HUDEP-2 (cell line): ENCODE measurements at regions not wholly inside any gene's neighbourhood (a gene's known extent, or its start where the extent isn't known, plus 50 kb on each side); places are given as distances from the start of the nearest gene placed in this dataset.
"Not testable (repeated sequence)": the region's sequence is repeated elsewhere in the genome, so short reads cannot be mapped to it uniquely, and the experiment has no call there.

ENCODE experiments used
- DNase-seq, 76 experiments: peaks; one replicate each; lab custom pipeline; 2025; ENCODE audit not compliant: unreplicated experiment in 76 of 76; lab: John Stamatoyannopoulos, UW

DNA sequence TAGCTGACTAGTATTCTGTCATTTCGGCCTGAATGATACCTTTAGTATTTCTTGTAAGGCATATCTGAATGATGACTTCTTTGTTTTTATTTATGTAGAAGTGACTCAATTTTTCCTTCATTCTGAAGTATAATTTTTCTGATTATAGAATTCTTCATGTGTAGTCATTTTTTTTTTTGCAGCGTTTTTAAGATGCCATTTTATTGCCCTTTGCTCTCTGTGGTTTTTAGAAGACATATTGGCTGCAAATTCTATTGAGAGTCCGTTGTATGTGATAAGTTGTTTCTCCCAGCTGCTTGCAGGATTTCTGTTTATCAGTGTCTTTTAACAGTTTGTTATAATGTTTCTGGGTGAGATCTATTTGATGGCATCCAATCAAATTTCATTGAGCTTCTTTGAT, 1224.8 kb downstream of the JRKL start:
- no peak for DNase-seq

DNA sequence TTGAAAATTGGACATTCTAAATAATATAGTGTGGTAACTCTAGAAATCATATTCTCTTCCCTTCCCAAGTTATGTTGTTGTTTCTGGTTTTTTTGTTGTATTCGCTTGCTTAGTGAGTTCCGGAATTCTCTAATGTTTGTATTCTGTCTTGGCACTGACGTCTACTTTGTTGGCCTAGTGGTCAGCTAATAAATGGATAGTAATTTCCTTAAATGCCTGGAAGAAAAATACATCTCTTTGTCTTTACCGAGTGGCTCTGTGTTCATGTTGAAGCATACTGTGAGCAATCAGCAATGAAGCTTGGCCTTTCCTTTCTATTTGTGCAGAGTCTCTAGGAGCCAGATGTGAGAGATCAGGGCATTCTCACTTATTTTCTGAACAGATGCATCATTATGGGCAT, 1225.7 kb downstream of the JRKL start:
- no peak for DNase-seq

DNA sequence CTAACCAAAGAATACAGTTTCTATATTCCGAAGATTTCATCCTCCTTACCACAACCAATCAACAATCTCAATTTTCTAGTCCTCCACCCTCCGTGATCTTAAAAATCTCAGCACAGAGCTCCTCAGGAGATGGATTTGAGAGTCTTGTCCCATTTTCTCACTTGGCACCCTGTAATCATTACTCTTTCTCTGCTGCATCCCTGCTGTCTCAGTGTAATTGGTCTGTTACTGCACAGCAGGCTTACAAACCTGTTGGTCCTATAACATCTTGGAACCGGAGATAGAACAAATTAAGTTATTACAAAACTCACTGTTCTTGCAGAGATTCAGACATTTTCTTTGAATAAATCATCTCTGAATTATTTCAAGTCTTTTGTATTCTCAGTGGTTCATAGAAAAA, 1227.2 kb downstream of the JRKL start:
- DNase-seq, result no peak

DNA sequence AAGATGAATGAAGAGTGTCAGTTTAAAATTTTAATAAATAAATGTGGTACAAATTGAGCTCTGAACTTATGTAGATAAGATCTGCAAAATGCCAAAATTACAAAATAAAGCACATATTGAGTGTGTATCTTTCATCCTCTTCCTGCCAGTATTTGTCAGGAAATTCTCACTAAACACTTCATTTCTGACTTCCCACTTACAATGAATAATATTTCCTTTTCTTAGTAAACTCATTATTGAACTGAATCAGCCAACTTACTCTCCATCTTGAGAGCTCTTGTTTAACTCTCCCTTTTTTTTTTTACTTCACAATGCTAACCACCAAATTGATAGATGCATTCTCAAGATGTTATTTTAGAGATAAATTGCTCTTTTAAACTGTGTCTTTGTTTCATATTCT, 1230.2 kb downstream of the JRKL start:
- DNase-seq, result no peak

DNA sequence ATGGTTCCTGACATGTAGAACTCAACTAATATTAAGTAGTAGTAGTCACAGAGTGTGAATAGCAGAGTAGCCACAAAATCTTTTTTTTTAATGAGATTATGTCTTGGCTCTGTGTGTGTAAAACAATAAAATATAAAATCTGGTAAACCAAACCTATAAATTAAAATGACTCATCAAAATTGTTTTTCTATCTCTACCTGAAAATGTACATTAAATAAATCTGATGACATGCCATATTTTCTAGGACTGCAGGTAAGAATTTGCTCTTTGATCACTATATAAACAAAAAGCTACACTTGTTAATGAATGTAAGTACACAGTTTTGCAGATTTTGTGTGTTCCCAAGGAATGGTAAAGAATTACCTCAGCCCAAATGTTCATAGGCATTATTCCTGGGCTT, 1231.5 kb downstream of the JRKL start:
- no peak for DNase-seq

DNA sequence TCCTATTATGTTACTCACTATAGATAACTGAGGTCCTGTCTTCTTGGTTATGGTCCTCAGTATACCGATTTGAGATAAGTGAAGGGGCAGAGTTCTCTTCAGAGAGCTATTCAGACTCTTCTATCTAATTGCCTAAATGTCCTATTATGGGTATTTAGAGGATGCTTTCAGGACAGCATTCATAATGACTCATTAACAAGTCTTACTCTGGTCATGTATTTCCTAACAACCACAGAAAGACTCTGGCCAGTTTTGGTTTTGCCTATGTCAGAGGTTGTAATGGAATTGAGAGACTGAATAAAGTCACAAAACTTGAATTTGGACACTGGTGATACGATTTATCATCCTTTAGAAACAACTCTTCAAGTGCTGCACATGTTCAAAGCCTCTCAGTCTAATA, 1233.0 kb downstream of the JRKL start:
- DNase-seq, result no peak

DNA sequence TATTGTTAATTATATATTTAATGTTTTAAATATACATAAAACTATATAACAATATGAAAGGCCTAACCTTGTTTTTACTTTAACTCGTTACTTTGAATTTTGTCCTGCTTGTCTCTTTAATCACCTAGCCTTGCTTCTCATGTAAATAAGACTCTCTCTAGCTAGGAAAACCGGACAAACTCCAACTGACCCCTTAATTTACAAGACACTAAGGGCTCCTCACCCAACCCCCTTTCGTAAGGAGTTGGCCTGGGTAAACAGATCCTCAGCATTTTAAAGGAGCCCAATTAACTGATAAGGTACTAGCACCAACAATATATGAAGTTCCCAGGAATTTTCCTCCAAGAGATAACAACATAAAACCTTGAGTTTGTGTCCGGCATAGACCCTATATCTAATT, 1246.9 kb downstream of the JRKL start:
- DNase-seq, result not testable (repeated sequence)

DNA sequence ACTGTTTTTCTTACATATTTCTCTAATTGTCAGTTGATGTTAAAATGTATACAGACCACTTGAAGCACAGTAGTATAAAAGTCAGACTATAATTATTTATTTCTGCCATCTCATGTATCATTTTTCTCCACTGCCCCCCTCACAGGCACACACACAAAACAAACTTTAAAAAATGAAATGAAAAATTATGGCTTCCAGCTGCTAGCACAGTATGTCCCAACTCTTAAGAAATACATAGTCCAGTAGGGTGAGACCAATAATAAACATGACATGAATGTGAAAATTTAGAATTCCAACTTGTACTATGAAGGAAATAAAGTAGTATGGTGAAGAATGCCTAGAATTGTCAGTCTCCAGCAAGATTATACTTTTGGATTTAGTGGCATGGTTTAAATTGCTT, 1247.9 kb downstream of the JRKL start:
- no peak for DNase-seq

DNA sequence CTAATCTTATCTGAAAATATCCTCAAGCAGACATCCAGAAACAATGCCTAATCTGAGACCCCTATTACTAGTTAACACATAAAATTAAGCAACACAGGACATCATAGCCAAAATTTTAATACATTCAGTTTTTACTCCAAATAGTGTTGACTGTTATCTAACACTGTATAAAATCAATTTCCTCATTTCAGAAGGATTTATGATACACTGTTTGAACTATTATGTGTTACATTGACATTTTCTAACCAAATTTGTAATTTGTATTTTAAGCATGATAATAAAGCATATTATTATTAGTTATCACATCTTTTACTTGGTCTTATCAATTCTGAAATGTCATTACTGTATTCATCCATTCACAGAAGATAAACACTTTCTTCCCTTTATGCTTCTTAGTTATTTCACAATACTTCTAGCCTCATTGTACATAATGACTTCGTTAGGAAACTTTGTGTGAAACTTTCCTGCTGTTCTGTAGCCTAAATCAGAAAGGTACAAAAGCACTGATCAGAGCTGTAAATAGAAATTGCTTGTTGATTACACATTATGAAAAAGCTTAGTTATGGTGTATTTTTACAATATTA, 1248.9 kb downstream of the JRKL start:
- no peak for DNase-seq

DNA sequence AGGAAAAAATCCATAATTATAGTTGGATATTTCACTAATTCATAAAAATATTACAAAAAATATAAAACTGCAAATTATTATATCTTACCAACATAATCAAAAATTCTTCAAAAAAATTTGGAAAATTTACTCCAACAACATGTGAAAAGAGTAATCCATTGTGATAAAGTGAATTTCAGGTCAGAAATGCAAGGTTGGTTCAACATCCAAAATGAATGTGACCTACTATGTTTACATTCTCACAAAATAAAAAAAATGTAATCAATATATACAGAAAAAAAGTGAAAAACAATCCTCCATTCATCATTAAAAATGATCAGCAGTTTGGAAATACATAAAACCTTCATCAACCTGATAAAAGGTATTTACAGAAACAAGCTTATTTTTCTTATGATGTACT, 1252.2 kb downstream of the JRKL start:
- DNase-seq, result no peak

DNA sequence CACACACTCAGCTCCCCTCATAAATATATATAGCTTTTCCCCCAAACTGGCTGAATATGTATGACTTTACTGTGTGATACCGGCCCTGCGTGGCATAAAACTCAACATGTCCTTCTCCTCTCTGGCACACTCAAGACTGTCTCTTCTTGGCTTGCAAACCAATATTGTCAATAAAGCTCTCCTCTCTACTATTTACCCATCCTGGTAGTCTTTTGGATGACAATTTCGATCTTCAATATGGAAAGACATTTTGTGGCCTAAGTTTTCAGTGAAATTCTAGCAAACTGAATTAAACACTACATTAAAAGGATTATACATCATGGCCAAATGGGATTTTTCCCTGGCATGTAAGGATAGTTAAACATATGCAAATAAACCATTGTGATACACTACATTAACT, 1255.9 kb downstream of the JRKL start:
- DNase-seq, result no peak

DNA sequence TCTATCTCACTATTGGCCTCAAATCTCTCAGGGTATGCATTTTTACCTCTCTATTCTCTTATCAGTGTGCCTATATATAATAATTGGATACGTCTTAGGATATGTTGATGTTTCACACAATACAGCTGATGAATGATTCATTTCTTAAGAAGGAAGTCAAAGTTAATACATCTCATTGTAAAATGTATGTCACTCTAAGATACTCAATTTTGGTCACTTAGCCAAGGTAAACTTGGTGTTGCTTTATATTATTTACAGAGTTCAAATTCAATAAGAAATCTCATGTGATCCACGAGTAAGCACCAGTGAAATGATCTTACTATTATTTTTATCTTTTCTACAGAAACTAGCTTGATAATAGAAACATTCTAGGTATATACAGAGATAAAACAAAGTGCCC, 1266.5 kb downstream of the JRKL start:
- DNase-seq, result peak in 1 of 76 experiments; percentile 7

DNA sequence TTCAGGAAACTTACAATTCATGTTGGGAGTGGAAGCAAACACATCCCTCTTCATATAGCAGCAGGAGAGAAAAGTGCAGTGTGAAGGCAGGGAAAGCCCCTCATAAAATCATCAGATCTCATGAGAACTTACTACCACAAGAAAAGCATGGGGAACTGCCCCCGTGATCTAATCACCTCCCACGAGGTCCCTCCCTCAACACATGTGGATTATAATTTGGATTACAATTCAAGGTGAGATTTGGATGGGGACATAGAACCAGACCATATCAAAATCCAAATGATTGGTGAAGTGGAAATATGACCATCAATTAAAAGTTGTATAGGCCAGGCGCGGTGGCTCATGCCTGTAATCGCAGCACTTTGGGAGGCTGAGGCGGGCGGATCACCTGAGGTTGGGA, 1268.0 kb downstream of the JRKL start:
- no peak for DNase-seq

DNA sequence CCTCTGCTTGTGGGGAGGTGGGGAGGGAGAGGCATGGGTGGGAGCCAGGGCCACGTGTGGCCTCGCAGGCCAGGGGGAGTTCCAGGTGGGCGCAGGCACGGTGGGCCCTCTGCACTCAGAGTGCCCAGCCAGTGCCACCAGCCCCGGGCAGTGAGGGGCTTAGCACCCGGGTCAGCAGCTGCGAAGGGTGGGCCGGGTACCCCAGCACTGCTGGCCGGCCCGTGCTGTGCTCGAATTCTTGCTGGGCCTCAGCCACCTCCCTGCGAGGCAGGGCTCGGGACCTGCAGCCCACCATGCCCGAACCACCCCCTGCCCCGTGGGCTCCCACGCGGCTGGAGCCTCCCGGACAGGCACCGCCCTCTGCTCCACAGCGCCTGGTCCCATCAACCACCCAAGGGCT, 1277.2 kb downstream of the JRKL start:
- DNase-seq, result no peak

DNA sequence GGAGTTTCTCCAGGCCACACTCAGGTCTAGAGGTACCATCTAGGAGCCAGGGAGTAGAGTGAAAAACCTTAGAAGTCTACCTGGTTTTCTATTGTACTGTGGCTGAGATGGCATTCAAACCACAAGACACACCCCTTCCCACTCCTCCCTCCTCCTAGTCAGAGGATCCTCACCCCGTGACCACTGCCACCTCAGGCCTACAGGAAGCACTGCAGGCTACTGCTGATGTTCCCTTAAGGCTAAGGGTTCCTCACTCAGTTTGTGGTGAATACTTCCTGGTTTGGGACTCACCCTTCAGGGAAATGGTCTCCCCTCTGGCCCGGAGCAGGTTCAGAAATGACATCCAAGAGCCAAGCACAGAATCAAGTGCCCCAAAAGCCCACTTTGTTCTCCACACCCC, 1293.9 kb downstream of the JRKL start:
- DNase-seq, result peak in 45 of 76 experiments; percentile 1 to 60 (median 14)

DNA sequence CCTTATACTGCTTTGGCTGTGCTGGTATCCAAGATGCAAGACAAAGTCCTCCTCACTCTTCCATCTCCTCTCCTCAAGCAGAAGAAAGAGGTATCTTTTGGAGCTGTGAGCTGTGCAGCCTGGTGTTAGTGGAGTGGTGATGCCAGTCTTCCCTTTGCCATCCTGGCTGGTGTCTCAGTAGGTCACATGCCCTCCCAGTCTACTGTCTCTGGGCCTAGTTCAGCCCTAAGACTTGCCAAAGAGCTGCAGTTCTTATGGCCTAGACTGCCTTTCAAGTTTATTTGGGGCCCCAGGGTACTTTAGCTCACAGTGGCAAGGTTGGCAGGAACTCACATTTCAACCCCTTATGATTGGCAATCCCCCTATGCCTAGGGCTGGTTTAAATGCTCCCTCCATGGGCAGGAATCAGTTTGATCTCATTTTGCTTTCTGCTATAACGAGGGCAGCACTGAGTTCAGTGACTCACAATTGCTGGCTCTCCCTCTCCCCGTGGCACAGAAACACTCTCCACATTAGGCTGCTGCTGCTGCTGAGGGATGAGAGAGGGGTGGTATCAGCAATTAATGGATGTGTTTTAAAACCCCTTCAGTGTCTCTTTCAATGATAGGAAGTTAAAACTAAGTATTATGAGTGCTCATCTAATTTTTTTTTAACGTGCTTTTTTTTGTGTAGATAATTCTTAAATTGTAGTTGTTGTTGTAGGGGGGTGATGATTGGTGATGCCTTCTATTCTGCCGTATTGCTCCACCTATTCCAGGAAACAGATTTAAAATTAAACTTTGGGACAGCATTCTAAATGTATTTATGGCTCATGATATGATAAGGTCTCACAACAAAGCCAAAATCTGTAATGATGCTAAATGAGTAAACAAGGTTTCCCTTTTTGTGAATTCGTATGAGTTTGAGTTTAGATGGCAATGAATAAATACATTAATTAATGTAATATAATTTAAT, 1295.0 kb downstream of the JRKL start:
- DNase-seq, result no peak

DNA sequence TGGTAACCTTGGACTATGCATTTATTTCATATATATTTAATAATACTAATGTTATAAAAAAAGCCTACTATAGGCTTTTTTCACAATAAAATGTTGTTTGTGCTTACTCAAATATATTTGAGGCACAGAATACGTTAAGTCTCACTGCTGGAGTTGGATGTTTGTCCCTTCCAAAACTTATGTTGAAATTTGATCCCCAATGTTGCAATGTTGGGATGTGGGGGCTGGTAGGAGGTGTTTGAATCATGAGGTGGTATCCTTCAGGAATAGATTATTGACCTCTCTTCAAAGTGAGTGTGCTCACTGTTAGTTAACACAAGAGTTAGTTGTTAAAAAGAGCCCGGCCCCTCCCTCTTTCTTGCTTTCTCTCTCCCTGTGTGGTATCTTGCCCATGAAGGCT, 1295.9 kb downstream of the JRKL start:
- DNase-seq, result no peak

DNA sequence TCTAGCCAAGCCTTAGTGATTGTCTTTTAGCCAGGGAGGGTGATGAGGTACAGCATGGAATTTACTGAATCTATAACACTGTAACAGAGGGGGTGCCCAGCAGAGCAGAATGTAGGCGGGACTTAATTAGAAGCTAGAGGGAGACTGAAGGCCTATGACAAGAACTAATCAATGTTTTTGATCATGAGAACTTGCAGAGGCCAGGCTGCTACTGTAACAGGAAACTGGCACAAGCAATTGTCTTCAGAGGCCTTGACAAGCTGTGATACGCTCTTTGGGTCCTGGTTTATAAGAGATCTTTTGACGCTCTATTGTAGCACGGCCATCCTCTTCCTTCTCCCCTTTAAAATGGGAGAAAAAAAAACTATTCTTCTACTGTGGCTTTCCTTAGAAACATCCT, 1297.3 kb downstream of the JRKL start:
- no peak for DNase-seq

DNA sequence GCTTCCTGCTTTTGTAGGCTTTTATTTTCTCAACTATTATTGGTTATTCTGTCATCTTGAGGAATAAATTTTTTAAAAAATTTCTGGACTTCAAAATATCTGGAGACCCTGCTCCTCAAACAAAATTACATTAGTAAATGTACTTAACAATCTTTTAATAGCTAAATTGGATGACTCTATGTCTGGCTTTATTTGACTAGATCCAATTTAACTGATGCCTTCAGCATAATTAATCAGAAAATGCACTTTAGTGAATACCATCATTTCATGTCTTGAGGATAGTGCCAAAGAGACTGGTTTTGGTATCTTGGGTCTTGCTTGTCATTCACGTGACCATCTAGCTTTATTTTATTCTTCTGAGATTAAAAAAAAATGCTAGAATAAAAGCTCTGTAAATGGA, 1301.2 kb downstream of the JRKL start:
- DNase-seq, result no peak

DNA sequence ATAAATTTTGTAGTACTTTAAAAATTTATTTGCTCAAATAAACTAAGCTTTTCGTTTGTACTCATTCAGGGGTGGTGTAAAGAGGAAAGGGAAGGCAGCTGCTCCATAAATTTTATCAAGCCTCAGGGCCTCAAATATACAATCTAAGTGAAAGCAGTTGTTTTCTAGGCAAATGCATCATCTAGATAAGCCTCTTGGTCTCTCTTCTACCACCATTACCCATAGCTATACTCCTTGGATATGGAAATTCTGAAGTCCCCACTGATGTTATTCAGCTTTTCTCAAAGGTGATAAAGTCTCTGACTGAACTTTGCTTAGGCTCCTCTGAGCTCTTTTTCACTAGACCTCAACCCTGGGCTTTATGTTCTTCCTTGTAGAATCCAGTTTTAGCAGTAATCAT, 1313.1 kb downstream of the JRKL start:
- peak in 16 of 76 experiments; percentile 1 to 65 (median 13) for DNase-seq

DNA sequence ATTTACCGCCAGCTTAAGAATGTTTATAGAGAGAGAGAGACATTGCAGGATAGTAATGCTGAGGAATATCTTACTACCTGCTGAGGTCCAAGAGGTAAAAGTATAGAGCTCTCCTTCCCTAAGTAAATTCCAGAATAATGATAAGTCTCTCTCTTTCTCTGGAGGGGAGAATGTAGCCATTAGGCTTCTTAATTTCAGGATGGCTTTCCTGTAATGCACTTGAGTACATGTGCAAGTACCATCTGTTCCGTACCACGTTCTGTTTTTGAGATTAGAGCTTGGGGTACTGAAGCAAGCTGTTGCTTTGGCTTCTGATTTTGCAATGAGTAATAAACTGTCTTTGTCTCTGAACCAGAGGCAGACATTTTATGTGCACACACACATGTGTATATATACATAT, 1314.0 kb downstream of the JRKL start:
- DNase-seq, result no peak

DNA sequence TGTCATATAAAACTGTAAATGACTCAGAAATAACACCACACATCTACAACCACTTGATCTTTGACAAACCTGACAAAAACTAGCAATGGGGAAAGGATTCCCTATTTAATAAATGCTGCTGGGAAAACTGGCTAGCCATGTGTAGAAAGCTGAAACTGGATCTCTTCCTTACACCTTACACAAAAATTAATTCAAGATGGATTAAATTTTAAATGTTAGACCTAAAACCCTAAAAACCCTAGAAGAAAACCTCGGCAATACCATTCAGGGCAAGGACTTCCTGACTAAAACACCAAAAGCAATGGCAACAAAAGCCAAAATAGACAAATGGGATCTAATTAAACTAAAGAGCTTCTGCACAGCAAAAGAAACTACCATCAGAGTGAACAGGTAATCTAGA, 1315.3 kb upstream of the CNTN5 start:
- not testable (repeated sequence) for DNase-seq
